ENCODE measurements at regions not wholly inside any gene's neighbourhood (a gene's known extent, or its start where the extent isn't known, plus 50 kb on each side); places are given as distances from the start of the nearest gene placed in this dataset.

DNA sequence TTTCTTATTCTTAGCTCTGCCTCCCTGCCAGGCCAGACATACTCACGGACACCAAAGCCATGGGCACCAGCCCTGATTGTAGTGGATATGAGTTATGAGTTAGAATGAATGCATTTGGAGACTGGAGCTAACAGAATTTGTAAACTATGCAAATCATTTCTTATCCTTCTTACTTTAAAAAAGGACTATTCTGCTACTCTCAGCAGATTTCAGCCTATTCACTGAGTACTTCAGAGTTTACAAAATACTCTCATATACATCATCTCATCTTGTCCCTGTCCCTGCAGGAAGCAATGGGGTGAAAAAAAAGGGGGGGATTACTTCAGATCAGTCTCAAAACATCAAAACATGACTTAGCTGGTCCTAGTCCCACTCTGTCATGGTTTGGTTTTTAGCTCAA, 541.4 kb upstream of the PLXNA2 start:
- TF ChIP-seq, protein P1, sequence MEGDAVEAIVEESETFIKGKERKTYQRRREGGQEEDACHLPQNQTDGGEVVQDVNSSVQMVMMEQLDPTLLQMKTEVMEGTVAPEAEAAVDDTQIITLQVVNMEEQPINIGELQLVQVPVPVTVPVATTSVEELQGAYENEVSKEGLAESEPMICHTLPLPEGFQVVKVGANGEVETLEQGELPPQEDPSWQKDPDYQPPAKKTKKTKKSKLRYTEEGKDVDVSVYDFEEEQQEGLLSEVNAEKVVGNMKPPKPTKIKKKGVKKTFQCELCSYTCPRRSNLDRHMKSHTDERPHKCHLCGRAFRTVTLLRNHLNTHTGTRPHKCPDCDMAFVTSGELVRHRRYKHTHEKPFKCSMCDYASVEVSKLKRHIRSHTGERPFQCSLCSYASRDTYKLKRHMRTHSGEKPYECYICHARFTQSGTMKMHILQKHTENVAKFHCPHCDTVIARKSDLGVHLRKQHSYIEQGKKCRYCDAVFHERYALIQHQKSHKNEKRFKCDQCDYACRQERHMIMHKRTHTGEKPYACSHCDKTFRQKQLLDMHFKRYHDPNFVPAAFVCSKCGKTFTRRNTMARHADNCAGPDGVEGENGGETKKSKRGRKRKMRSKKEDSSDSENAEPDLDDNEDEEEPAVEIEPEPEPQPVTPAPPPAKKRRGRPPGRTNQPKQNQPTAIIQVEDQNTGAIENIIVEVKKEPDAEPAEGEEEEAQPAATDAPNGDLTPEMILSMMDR (IDR thresholded peaks at IDR 0.05; ENCODE audit: low read depth, low read length, missing control alignments) = no peak
- no peak overlapping the region for H3K4me3 ChIP-seq (ENCODE audit: low read depth, low read length)
- in situ Hi-C loops (cut with HindIII; ENCODE audit: low sequenced_read_pairs) = no loop called here
- DNase-seq (ENCODE audit: low read depth) = no peak

DNA sequence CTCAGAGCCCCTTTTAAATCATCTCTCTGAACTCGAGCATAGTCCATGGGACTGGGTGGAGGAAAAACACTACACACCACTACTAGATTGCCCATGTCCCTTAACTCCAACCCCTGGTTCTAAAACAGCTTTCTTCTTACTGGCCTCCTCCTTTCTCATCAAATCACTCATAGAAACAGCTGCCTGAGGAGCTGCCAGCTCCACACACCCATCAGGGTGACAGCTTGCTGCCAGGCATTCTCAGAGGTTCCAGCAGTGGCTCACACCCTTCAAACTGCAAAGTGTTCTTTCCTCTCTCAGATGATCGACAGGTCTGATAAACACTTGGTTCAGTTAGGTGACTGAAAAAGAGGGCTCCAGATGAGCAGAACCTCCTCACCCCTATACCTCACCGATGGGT, 543.0 kb upstream of the PLXNA2 start:
- DNase-seq (ENCODE audit: low read depth) = no peak
- in situ Hi-C loops (cut with HindIII; ENCODE audit: low sequenced_read_pairs) = no loop called here
- no peak overlapping the region for H3K4me3 ChIP-seq (ENCODE audit: low read depth, low read length)
- TF ChIP-seq, protein P1 (IDR thresholded peaks at IDR 0.05; ENCODE audit: low read depth, low read length, missing control alignments) = no peak

DNA sequence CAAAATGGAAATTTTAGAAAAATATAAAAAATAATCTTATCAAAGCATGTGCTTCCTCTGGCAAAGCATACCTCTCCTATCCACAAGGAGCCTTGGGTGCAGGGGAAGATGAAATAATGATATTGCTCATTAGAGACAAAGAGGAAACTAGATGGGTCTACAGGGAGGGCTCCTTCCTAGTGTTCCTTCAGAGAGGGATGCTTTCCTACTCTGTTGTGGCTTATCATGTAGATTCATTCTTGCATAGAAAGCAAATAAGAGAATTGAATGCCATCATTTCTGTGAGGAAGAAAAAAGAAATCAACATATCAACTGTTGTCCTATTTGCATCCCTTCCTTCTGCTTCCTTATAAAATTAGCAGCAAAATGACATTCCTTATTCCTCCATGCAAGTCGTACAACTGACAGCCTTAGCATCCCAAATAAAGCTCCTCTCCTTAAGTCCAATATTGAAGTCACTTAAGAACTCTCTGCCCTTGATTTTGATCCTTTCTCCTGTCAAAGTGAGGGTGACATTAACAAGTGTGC, 543.9 kb upstream of the PLXNA2 start:
- no peak overlapping the region for H3K4me3 ChIP-seq (ENCODE audit: low read depth, low read length)
- DNase-seq (ENCODE audit: low read depth) = no peak
- TF ChIP-seq, protein P1 (IDR thresholded peaks at IDR 0.05; ENCODE audit: low read depth, low read length, missing control alignments) = no peak
- in situ Hi-C loops (cut with HindIII; ENCODE audit: low sequenced_read_pairs) = no loop called here

GRCh38 chr1:208791456-208791855, 547.3 kb upstream of the PLXNA2 start:
- no peak overlapping the region for H3K4me3 ChIP-seq (ENCODE audit: low read depth, low read length)
- in situ Hi-C loops (cut with HindIII; ENCODE audit: low sequenced_read_pairs) = no loop called here
- no peak for DNase-seq (ENCODE audit: low read depth)
- TF ChIP-seq, protein P1 (IDR thresholded peaks at IDR 0.05; ENCODE audit: low read depth, low read length, missing control alignments) = no peak

DNA sequence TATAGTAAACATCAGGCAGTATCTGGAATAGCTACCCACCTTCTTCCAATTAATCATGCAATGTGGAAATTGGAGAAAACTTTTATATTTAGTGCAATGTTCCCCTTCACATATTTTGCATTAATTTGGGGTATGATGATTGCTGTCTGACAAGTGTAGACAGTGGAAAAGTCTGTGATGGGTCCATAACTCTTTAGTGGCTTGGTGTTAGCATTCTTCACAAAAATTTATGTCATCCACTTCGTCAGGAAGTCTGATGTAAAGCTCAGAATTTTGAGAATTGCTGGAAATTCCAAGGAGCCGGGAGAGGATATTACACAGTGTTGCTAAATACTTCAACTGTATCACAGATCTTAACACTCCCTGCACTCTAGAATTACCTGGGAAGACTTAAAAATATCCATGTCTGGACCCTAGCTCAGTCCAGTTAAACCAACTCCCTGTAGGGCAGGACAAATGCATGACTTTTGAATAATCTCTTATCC, 549.7 kb upstream of the PLXNA2 start:
- in situ Hi-C loops (cut with HindIII; ENCODE audit: low sequenced_read_pairs) = no loop called here
- TF ChIP-seq, protein P1 (IDR thresholded peaks at IDR 0.05; ENCODE audit: low read depth, low read length, missing control alignments) = no peak
- DNase-seq (ENCODE audit: low read depth) = no peak
- H3K4me3 ChIP-seq (ENCODE audit: low read depth, low read length) = no peak overlapping the region

GRCh38 chr1:208799186-208799585, 555.0 kb upstream of the PLXNA2 start:
- in situ Hi-C loops (cut with HindIII; ENCODE audit: low sequenced_read_pairs) = no loop called here
- DNase-seq (ENCODE audit: low read depth) = no peak
- H3K4me3 ChIP-seq (ENCODE audit: low read depth, low read length) = no peak overlapping the region
- TF ChIP-seq, protein P1 (IDR thresholded peaks at IDR 0.05; ENCODE audit: low read depth, low read length, missing control alignments) = no peak

All from astrocyte of the cerebellum (primary cell).